HepG2 (cell line): ENCODE measurements at regions not wholly inside any gene's neighbourhood (a gene's known extent, or its start where the extent isn't known, plus 50 kb on each side); places are given as distances from the start of the nearest gene placed in this dataset.
"Not testable (repeated sequence)": the region's sequence is repeated elsewhere in the genome, so short reads cannot be mapped to it uniquely, and the experiment has no call there.

Experiments
- ATAC-seq: fragments of 200-7000 bp; cut with Tn5 transposase; 3 replicates; pipeline ENCODE4 v1.9.1; 2020; ENCODE audit warnings: mild to moderate bottlenecking, moderate library complexity
- BruUV-seq: library from RNA; stranded (reverse); fragments of 400-500 nt; replicated peaks from 2 replicates; lab custom pipeline; 2021; lab: Mats Ljungman, UMichigan
- CTCF ChIA-PET: fragments of 300-600 bp; formaldehyde crosslinking; extraction: SDS; loops from one replicate; lab custom pipeline; 2021; ENCODE audit warnings: low total read pairs, inconsistent platforms, low intra/inter-chr PET ratio; lab: Yijun Ruan, JAX
- POLR2A ChIA-PET: fragments of 350-600 bp; sonication (Branson Sonifier 250); formaldehyde crosslinking; loops from one replicate; lab custom pipeline; 2020; ENCODE audit warnings: antibody characterized with exemption, inconsistent platforms; lab: Yijun Ruan, JAX
- DNase-seq: peaks from one replicate; pipeline ENCODE4 v3.0.0-alpha.2; 2015; ENCODE audit warnings: low spot score
- FAIRE-seq: peaks from 3 replicates; lab custom pipeline; 2011; peaks lifted over from hg19 to GRCh38; lab: Jason Lieb, UNC
- H2AFZ ChIP-seq: one replicate; pipeline ENCODE4 v1.6.1; 2011; ENCODE audit warnings: low read length, inconsistent platforms
- H3K27ac ChIP-seq: fragments of 300-600 bp; 3 replicates; pipeline ENCODE4 v1.8.0; 2011; ENCODE audit warnings: mixed run types, mild to moderate bottlenecking, mixed read lengths, low read length, inconsistent platforms; ENCODE audit not compliant: insufficient read depth; ENCODE audit errors: extremely low read length
- H3K27me3 ChIP-seq, 2 experiments: fragments of 200-600 bp in 1 of 2; 2 replicates in 1 of 2; 3 replicates in 1 of 2; pipeline versions ENCODE4 v1.6.0 to v1.8.0; 2011; ENCODE audit warnings: low read length in 2 of 2, mild to moderate bottlenecking in 2 of 2, moderate library complexity in 2 of 2, inconsistent platforms in 1 of 2; ENCODE audit not compliant: insufficient read depth in 2 of 2, control insufficient read depth in 1 of 2
- H3K36me3 ChIP-seq, 2 experiments: fragments of 200-600 bp in 1 of 2; replicated peaks in 1 of 2; 2 replicates in 1 of 2; 3 replicates in 1 of 2; pipeline versions ENCODE4 v1.5.1 to v1.8.0; 2011; ENCODE audit warnings: low read length in 2 of 2, inconsistent platforms in 1 of 2; ENCODE audit not compliant: insufficient read depth in 2 of 2, control insufficient read depth in 1 of 2
- H3K4me1 ChIP-seq: 2 replicates; pipeline ENCODE4 v1.5.1; 2012; ENCODE audit warnings: low read length, inconsistent platforms; ENCODE audit not compliant: insufficient read depth
- H3K4me2 ChIP-seq: 2 replicates; pipeline ENCODE4 v1.6.0; 2011; ENCODE audit warnings: low read depth, low read length, inconsistent platforms
- H3K4me3 ChIP-seq, 3 experiments: fragments of 200-600 bp in 1 of 3; sonication (generic), shearing (Covaris generic) in 1 of 3; replicated peaks in 1 of 3; 2 replicates each; pipeline ENCODE4 v1.5.1; 2011 to 2016; ENCODE audit warnings: low read length in 3 of 3, inconsistent platforms in 2 of 3, low read depth in 2 of 3, mild to moderate bottlenecking in 2 of 3, control low read depth in 1 of 3, mixed read lengths in 1 of 3; ENCODE audit not compliant: insufficient read depth in 1 of 3
- H3K79me2 ChIP-seq: one replicate; pipeline ENCODE4 v1.6.1; 2011; ENCODE audit warnings: low read length, inconsistent platforms; ENCODE audit not compliant: insufficient read depth
- H3K9ac ChIP-seq: 2 replicates; pipeline ENCODE4 v1.6.0; 2011; ENCODE audit warnings: mild to moderate bottlenecking, low read depth, low read length, inconsistent platforms; ENCODE audit not compliant: insufficient read depth
- H3K9me3 ChIP-seq: 2 replicates; pipeline ENCODE4 v1.5.1; 2012; ENCODE audit warnings: mild to moderate bottlenecking, low read length
- H4K20me1 ChIP-seq: 2 replicates; pipeline ENCODE4 v1.6.0; 2011; ENCODE audit warnings: inconsistent platforms, mild to moderate bottlenecking, low read length, moderate library complexity; ENCODE audit not compliant: insufficient read depth
- NFE2 ChIP-seq: sonication (generic); formaldehyde crosslinking; IDR thresholded peaks from 2 replicates; pipeline ENCODE4 v1.4.0; 2020; ENCODE audit warnings: missing genetic modification reagents
- ZFP90 ChIP-seq: sonication (generic); formaldehyde crosslinking; IDR thresholded peaks from 2 replicates; pipeline ENCODE4 v1.8.0; 2022; ENCODE audit warnings: missing genetic modification reagents, mild to moderate bottlenecking, inconsistent platforms, borderline replicate concordance
- ZNF333 ChIP-seq: sonication (generic); formaldehyde crosslinking; IDR thresholded peaks from 2 replicates; pipeline ENCODE4 v1.4.0; 2020; ENCODE audit warnings: mild to moderate bottlenecking, missing genetic modification reagents, borderline replicate concordance
- WGBS: methylation state at CpG from one replicate; pipeline ENCODE4 v1.1.6; 2017; ENCODE audit warnings: low lambda C conversion rate; 5-methylcytosine and 5-hydroxymethylcytosine counted together
- in situ Hi-C: cut with HindIII; loops from 2 replicates; pipeline ENCODE4 v1.10.0; 2017; ENCODE audit warnings: low pct_unique_long_range_greater_than_20kb; ENCODE audit not compliant: extremely low pct_ligation_motif_present
- intact Hi-C: fragments of 100-400 bp; cut with micrococcal nuclease; formaldehyde crosslinking; loops from one replicate; pipeline ENCODE4 v1.10.0; 2022; ENCODE audit not compliant: unreplicated experiment
- TF ChIP-seq, protein P1 (sequence below): sonication (generic); formaldehyde crosslinking; conservative IDR thresholded peaks from 2 replicates; pipeline ENCODE4 v1.4.0; 2020; ENCODE audit warnings: missing genetic modification reagents

DNA sequence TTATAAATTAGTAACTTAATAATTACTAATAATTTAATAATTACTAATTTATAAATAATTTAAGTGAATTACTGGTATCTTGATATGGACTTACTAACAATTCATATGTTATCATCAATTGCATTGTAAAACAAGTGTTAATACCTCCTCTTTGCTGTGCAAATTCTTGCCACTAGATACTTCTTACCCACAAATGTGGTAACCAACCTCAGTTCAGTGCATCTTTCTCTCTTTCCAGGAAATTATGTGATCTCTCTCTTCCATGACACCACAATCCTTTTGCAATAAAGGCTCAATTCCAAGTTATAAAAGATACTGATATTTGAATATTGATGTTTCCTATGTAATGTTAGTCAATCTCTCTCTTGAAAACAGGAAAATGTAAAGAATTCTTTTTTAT, 408.6 kb upstream of the MIR17HG start:
- no peak overlapping the region for H3K4me2 ChIP-seq
- H3K9ac ChIP-seq, result no peak overlapping the region
- ATAC-seq, result no peak
- no peak for TF ChIP-seq ZFP90
- TF ChIP-seq, protein P1, sequence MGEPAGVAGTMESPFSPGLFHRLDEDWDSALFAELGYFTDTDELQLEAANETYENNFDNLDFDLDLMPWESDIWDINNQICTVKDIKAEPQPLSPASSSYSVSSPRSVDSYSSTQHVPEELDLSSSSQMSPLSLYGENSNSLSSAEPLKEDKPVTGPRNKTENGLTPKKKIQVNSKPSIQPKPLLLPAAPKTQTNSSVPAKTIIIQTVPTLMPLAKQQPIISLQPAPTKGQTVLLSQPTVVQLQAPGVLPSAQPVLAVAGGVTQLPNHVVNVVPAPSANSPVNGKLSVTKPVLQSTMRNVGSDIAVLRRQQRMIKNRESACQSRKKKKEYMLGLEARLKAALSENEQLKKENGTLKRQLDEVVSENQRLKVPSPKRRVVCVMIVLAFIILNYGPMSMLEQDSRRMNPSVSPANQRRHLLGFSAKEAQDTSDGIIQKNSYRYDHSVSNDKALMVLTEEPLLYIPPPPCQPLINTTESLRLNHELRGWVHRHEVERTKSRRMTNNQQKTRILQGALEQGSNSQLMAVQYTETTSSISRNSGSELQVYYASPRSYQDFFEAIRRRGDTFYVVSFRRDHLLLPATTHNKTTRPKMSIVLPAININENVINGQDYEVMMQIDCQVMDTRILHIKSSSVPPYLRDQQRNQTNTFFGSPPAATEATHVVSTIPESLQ (CRISPR knock-in tag), result no peak
- no peaks in the 10 kb centered on the region for H3K9me3 ChIP-seq
- no peak for FAIRE-seq
- POLR2A ChIA-PET, result no interaction called here
- no peaks in the 10 kb centered on the region for H3K79me2 ChIP-seq
- H3K4me3 ChIP-seq, result no peak overlapping the region
- BruUV-seq, result no TSS peak
- H3K4me1 ChIP-seq, result no peaks in the 10 kb centered on the region
- no peaks in the 10 kb centered on the region for H3K27me3 ChIP-seq
- H4K20me1 ChIP-seq, result no peaks in the 10 kb centered on the region
- intact Hi-C loops (no loop called here), in situ Hi-C loops (no loop called here)
- CTCF ChIA-PET, result no interaction called here
- no peak overlapping the region for H2AFZ ChIP-seq
- DNase-seq, result no peak
- H3K27ac ChIP-seq, result no peak overlapping the region
- H3K36me3 ChIP-seq, result no peaks in the 10 kb centered on the region

DNA sequence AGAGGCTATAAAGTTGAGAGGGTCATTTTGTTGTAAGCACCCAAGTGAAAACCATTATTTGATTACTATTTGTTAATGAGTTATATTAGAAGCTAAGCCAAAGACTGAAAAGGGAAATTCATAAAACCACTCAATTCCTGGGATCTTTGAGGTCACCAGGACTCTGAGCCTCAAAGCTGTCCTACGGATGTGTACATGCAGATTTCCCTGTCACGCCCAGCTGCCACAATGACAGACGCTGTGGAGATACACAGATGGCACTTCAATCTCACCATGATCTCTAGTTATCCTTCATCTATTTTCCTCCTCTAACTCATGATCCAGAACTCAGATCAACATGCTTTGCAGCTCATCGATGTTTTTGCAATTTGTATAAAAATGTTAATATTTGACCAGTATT, 403.5 kb upstream of the MIR17HG start:
- no peak for FAIRE-seq

DNA sequence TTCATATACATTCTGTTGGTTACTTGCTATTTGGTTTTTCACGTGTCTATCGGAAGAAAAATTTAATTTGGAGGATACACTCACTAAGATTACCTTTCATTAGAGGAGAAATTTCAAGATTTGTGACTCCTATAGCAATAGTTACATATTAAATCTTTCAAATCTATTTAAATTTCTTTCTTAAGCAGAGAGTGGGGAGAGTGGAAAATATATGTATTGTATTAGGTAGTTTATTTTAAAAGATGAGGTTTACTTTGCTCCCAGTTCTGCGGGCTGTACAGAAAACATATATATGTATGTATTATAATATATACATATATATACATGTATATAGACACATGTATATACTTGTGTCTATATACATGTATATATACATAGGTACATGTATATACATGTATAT, 402.3 kb upstream of the MIR17HG start:
- H4K20me1 ChIP-seq, ATAC-seq, H3K9ac ChIP-seq, CTCF ChIA-PET, H3K27ac ChIP-seq, H3K36me3 ChIP-seq, DNase-seq, FAIRE-seq, H2AFZ ChIP-seq, H3K4me2 ChIP-seq, in situ Hi-C loops, H3K27me3 ChIP-seq, H3K4me3 ChIP-seq, POLR2A ChIA-PET, intact Hi-C loops, H3K4me1 ChIP-seq, H3K9me3 ChIP-seq, BruUV-seq, H3K79me2 ChIP-seq: not testable (repeated sequence)
- 11% methylated on average over 3 of the region's 3 CpGs for WGBS

More for the DNA sequence above, 403.5 kb upstream of the MIR17HG start:
- H3K9ac ChIP-seq, result no peak overlapping the region
- 3% methylated on average over 4 of the region's 4 CpGs for WGBS
- DNase-seq, result no peak
- no peaks in the 10 kb centered on the region for H3K4me1 ChIP-seq
- H3K27me3 ChIP-seq, result no peaks in the 10 kb centered on the region
- no peak overlapping the region for H3K4me2 ChIP-seq
- ChIA-PET POLR2A (no interaction called here), CTCF (no interaction called here)
- in situ Hi-C loops (no loop called here), intact Hi-C loops (no loop called here)
- no peaks in the 10 kb centered on the region for H3K79me2 ChIP-seq
- no peak overlapping the region for H3K27ac ChIP-seq
- no TSS peak for BruUV-seq
- H3K9me3 ChIP-seq, result no peaks in the 10 kb centered on the region
- no peaks in the 10 kb centered on the region for H4K20me1 ChIP-seq
- no peaks in the 10 kb centered on the region for H3K36me3 ChIP-seq
- TF ChIP-seq ZNF333 (CRISPR knock-in tag) (no peak), NFE2 (CRISPR knock-in tag) (no peak)
- no peak overlapping the region for H3K4me3 ChIP-seq
- ATAC-seq, result no peak
- no peak overlapping the region for H2AFZ ChIP-seq
